Mesothelial cell of epicardium (in vitro differentiated cells): ENCODE measurements at regions not wholly inside any gene's neighbourhood (a gene's known extent, or its start where the extent isn't known, plus 50 kb on each side); places are given as distances from the start of the nearest gene placed in this dataset.

Experiments used
- DNase-seq, 2 experiments: peaks; one replicate each; pipeline ENCODE4 v3.0.0; 2021; ENCODE audit warnings: low spot score in 2 of 2; ENCODE audit not compliant: unreplicated experiment in 2 of 2
- H3K27ac Mint-ChIP-seq: 2 replicates; pipeline ENCODE4 v1.8.0; 2021; ENCODE audit warnings: mixed read lengths
- H3K27me3 Mint-ChIP-seq: 2 replicates; pipeline ENCODE4 v1.8.0; 2021; ENCODE audit warnings: low read depth, mixed read lengths
- H3K36me3 Mint-ChIP-seq: 2 replicates; pipeline ENCODE4 v1.8.0; 2021; ENCODE audit warnings: mixed read lengths
- H3K4me1 Mint-ChIP-seq: 2 replicates; pipeline ENCODE4 v1.8.0; 2021; ENCODE audit warnings: mixed read lengths
- H3K4me3 Mint-ChIP-seq: 2 replicates; pipeline ENCODE4 v1.8.0; 2021; ENCODE audit warnings: mild to moderate bottlenecking, moderate library complexity, mixed read lengths
- H3K9me3 Mint-ChIP-seq: 2 replicates; pipeline ENCODE4 v1.8.0; 2021; ENCODE audit warnings: mixed read lengths
- CTCF ChIP-seq: fragments of 200-600 bp; sonication (generic); IDR thresholded peaks from one replicate; pipeline ENCODE4 v1.5.0; 2021; ENCODE audit warnings: antibody characterized with exemption; ENCODE audit not compliant: unreplicated experiment

- no peak for DNase-seq
- Mint-ChIP-seq H3K27me3 (peaks cover 23% of the 10 kb centered on the region), H3K36me3 (no peaks in the 10 kb centered on the region), H3K9me3 (peaks cover 14% of the 10 kb centered on the region), H3K4me1 (no peaks in the 10 kb centered on the region), H3K27ac (no peak overlapping the region), H3K4me3 (no peak overlapping the region)
- no peak for TF ChIP-seq CTCF
Measured at GRCh38 chr1:222413991-222414549, 133.8 kb downstream of the HHIPL2 start.

- no peaks in the 10 kb centered on the region for H3K4me1 Mint-ChIP-seq
- no peak for TF ChIP-seq CTCF
- no peak overlapping the region for H3K27ac Mint-ChIP-seq
- peaks cover 23% of the 10 kb centered on the region for H3K27me3 Mint-ChIP-seq
- DNase-seq: no peak
- H3K36me3 Mint-ChIP-seq: no peaks in the 10 kb centered on the region
- peaks cover 20% of the 10 kb centered on the region for H3K9me3 Mint-ChIP-seq
- no peak overlapping the region for H3K4me3 Mint-ChIP-seq
Measured at GRCh38 chr1:222413436-222413835, 134.5 kb downstream of the HHIPL2 start.

- Mint-ChIP-seq H3K27ac (no peak overlapping the region), H3K36me3 (no peaks in the 10 kb centered on the region), H3K9me3 (peaks cover 16% of the 10 kb centered on the region), H3K4me3 (no peak overlapping the region), H3K27me3 (peaks cover 60% of the 10 kb centered on the region), H3K4me1 (no peaks in the 10 kb centered on the region)
- DNase-seq: no peak
- TF ChIP-seq CTCF: no peak
Measured at GRCh38 chr1:222404710-222405109, 143.2 kb downstream of the HHIPL2 start.

GRCh38 chr1:222399197-222399596 is 148.7 kb downstream of the HHIPL2 start:
- Mint-ChIP-seq H3K4me1 (no peaks in the 10 kb centered on the region), H3K27ac (no peak overlapping the region), H3K36me3 (no peaks in the 10 kb centered on the region), H3K27me3 (peaks cover 47% of the 10 kb centered on the region), H3K4me3 (no peak overlapping the region), H3K9me3 (no peaks in the 10 kb centered on the region)
- no peak for TF ChIP-seq CTCF
- DNase-seq: no peak

- no peak for DNase-seq
- Mint-ChIP-seq H3K27me3 (peaks cover 22% of the 10 kb centered on the region), H3K4me3 (no peak overlapping the region), H3K4me1 (no peaks in the 10 kb centered on the region), H3K9me3 (no peaks in the 10 kb centered on the region), H3K36me3 (no peaks in the 10 kb centered on the region), H3K27ac (no peak overlapping the region)
- TF ChIP-seq CTCF: no peak
Measured at GRCh38 chr1:222394224-222394623, 153.7 kb downstream of the HHIPL2 start.

GRCh38 chr1:222392556-222392955 is 155.3 kb downstream of the HHIPL2 start:
- Mint-ChIP-seq H3K4me3 (no peak overlapping the region), H3K4me1 (no peaks in the 10 kb centered on the region), H3K9me3 (no peaks in the 10 kb centered on the region), H3K27ac (no peak overlapping the region), H3K27me3 (peaks cover 16% of the 10 kb centered on the region), H3K36me3 (no peaks in the 10 kb centered on the region)
- TF ChIP-seq CTCF: no peak
- no peak for DNase-seq
